ENCODE measurements at regions not wholly inside any gene's neighbourhood (a gene's known extent, or its start where the extent isn't known, plus 50 kb on each side); places are given as distances from the start of the nearest gene placed in this dataset.
"Not testable (repeated sequence)": the region's sequence is repeated elsewhere in the genome, so short reads cannot be mapped to it uniquely, and the experiment has no call there.

- TF ChIP-seq CTCF (IDR thresholded peaks at IDR 0.05) (no peak), EP300 (IDR thresholded peaks at IDR 0.05) (no peak), POLR2A (IDR thresholded peaks at IDR 0.05) (no peak), POLR2AphosphoS5 (IDR thresholded peaks at IDR 0.05) (no peak)
- Histone ChIP-seq H3K9me3 (no peaks in the 10 kb centered on the region), H3K4me3 (no peak overlapping the region), H3K4me1 (no peaks in the 10 kb centered on the region), H3K36me3 (no peaks in the 10 kb centered on the region), H3K27ac (no peak overlapping the region), H3K27me3 (no peaks in the 10 kb centered on the region)
- ATAC-seq = no peak
- WGBS, 2 donors (ENCODE audit: low coverage in 1 of 2) = 60 to 62% methylated on average over 1 to 2 of the region's 4 CpGs
These were observed 80.5 kb upstream of the OSBPL11 start for GRCh38 chr3:125675791-125676190.

GRCh38 chr3:125679258-125679657 is 84.0 kb upstream of the OSBPL11 start:
- no peaks in the 10 kb centered on the region for H3K9me3 ChIP-seq
- TF ChIP-seq POLR2A (IDR thresholded peaks at IDR 0.05) (no peak), POLR2AphosphoS5 (IDR thresholded peaks at IDR 0.05) (no peak), EP300 (IDR thresholded peaks at IDR 0.05) (no peak), CTCF (IDR thresholded peaks at IDR 0.05) (no peak)
- no peaks in the 10 kb centered on the region for H3K36me3 ChIP-seq
- no peak overlapping the region for H3K27ac ChIP-seq
- no peaks in the 10 kb centered on the region for H3K27me3 ChIP-seq
- no peak overlapping the region for H3K4me3 ChIP-seq
- WGBS, 2 donors (ENCODE audit: low coverage in 1 of 2) = 57 to 100% methylated on average over 1 to 2 of the region's 4 CpGs
- ATAC-seq = no peak
- peaks cover 0 to 19% (median 0%) of the 10 kb centered on the region in 3 donors for H3K4me1 ChIP-seq

- TF ChIP-seq POLR2A (IDR thresholded peaks at IDR 0.05) (no peak), POLR2AphosphoS5 (IDR thresholded peaks at IDR 0.05) (no peak), EP300 (IDR thresholded peaks at IDR 0.05) (no peak), CTCF (IDR thresholded peaks at IDR 0.05) (no peak)
- no peak for ATAC-seq
These were observed 85.8 kb upstream of the OSBPL11 start for GRCh38 chr3:125681146-125681545.

GRCh38 chr3:125681906-125682305 is 86.6 kb upstream of the OSBPL11 start:
- peaks cover 0 to 20% (median 0%) of the 10 kb centered on the region in 3 donors for H3K4me1 ChIP-seq
- H3K4me3 ChIP-seq, H3K27ac ChIP-seq, H3K27me3 ChIP-seq, H3K9me3 ChIP-seq, ATAC-seq, H3K36me3 ChIP-seq: not testable (repeated sequence)
- no CpG with 5 or more reads among the region's 5 CpGs for WGBS, 2 donors (ENCODE audit: low coverage in 1 of 2)

More at GRCh38 chr3:125681146-125681545, 85.8 kb upstream of the OSBPL11 start:
- Histone ChIP-seq H3K4me3 (no peak overlapping the region), H3K27me3 (no peaks in the 10 kb centered on the region), H3K27ac (no peak overlapping the region), H3K9me3 (no peaks in the 10 kb centered on the region), H3K36me3 (no peaks in the 10 kb centered on the region), H3K4me1 (peaks cover 0 to 20% (median 0%) of the 10 kb centered on the region in 3 donors)
- 100% methylated on average over 1 of the region's 11 CpGs; no CpG with 5 or more reads in 1 of the 2 donors for WGBS, 2 donors (ENCODE audit: low coverage in 1 of 2)

- peak; percentile 69 for ATAC-seq
- not testable (repeated sequence) for H3K27me3 ChIP-seq
- H3K4me1 ChIP-seq = peaks cover 0 to 20% (median 0%) of the 10 kb centered on the region in 3 donors
These were observed 87.3 kb upstream of the OSBPL11 start for GRCh38 chr3:125682610-125683009.

GRCh38 chr3:125683067-125683829 is 88.0 kb upstream of the OSBPL11 start:
- peak; percentile 50 for ATAC-seq
- H3K4me3 ChIP-seq = no peak overlapping the region
- 0 to 15% methylated on average over 2 to 3 of the region's 9 CpGs for WGBS, 2 donors (ENCODE audit: low coverage in 1 of 2)

More at GRCh38 chr3:125682610-125683009, 87.3 kb upstream of the OSBPL11 start:
- peak overlapping the region in 2 of 4 donors; percentile 43 to 65 for H3K27ac ChIP-seq
- H3K36me3 ChIP-seq, H3K4me3 ChIP-seq, H3K9me3 ChIP-seq: not testable (repeated sequence)
- no CpG with 5 or more reads among the region's 4 CpGs for WGBS, 2 donors (ENCODE audit: low coverage in 1 of 2)
- TF ChIP-seq POLR2AphosphoS5 (IDR thresholded peaks at IDR 0.05) = peak; percentile 60

More at GRCh38 chr3:125683067-125683829, 88.0 kb upstream of the OSBPL11 start:
- H3K36me3 ChIP-seq = no peaks in the 10 kb centered on the region
- peak overlapping the region in 2 of 4 donors; percentile 43 to 65 for H3K27ac ChIP-seq
- H3K9me3 ChIP-seq = no peaks in the 10 kb centered on the region
- no peak for TF ChIP-seq POLR2A (IDR thresholded peaks at IDR 0.05)
- no peaks in the 10 kb centered on the region for H3K27me3 ChIP-seq
- H3K4me1 ChIP-seq = peaks cover 0 to 20% (median 0%) of the 10 kb centered on the region in 3 donors

Data from gastroesophageal sphincter (tissue), 4 donors.